DMS53 treated with DMSO at 0.1 percent for 48 hours (cell line): ENCODE measurements at regions not wholly inside any gene's neighbourhood (a gene's known extent, or its start where the extent isn't known, plus 50 kb on each side); places are given as distances from the start of the nearest gene placed in this dataset.
"Not testable (repeated sequence)": the region's sequence is repeated elsewhere in the genome, so short reads cannot be mapped to it uniquely, and the experiment has no call there.

Experiments
- DNase-seq: peaks from one replicate; lab custom pipeline; 2025; ENCODE audit not compliant: unreplicated experiment; lab: John Stamatoyannopoulos, UW

- DNase-seq, result no peak
These were observed 126.3 kb upstream of the FBXO33 start for GRCh38 chr14:39558525-39558924.

- DNase-seq, result no peak
These were observed 123.5 kb upstream of the FBXO33 start for GRCh38 chr14:39555749-39556148.

- no peak for DNase-seq
These were observed 122.3 kb upstream of the FBXO33 start for GRCh38 chr14:39554576-39554975.

DNA sequence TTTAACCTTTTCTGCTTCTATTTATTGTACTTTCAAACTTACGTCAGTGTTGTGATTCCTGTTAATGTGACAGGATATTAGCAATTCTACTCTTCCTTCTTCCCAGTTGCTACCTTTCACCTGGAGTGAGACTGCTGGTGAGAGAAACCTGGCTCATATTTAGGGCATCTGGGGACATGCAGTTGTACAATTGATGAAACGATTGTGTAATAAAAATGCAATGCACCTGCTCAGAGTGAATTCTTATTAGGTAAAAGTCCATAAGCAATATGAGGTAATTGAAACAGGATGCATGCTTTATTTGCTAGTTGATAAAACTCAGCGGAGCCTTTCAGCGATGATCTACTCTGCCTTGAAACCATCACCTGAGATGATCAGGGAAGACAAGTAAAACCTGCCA lies 116.1 kb upstream of the FBXO33 start:
- DNase-seq, result no peak

DNA sequence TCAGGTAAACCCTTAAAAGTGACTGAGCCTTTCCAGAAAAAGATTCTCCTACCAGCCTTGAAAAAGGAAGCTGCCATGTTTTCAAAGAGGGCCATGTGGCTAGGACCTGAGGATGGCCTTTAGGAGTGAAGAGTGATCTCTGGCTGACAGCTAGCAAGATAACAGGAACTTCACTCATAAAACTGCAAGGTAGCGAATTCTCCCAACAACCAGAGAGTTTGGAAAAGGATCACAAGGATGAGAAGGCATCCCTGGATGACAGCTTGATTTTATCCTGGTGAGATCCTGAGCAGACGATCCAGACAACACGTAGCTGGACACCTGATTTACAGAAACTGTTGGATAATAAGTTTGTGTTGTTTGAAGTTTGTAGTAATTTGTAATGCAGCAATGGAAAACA lies 115.6 kb upstream of the FBXO33 start:
- DNase-seq, result no peak

- DNase-seq, result no peak
These were observed 73.6 kb upstream of the FBXO33 start for GRCh38 chr14:39505812-39506211.

- no peak for DNase-seq
These were observed 68.0 kb upstream of the FBXO33 start for GRCh38 chr14:39500253-39500652.

DNA sequence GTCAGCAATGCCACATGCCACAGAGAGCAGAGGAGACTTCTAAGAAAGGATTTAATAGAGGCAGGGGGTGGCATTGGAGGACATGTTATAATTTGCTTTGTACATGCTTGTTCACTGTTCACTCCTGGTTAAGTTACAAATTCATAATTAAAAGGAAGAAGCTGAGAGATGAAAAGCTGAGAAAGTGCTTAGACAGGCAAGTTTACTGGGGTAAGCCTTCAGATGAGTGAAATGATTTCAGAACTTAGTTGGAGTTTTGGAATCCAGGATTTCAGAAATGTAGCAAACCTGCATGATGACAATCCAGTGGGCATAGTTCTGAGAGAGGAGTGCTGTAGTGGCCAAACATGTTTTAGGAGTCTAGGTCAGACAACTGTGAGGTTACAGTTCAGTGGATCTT lies 67.3 kb upstream of the FBXO33 start:
- DNase-seq, result no peak

DNA sequence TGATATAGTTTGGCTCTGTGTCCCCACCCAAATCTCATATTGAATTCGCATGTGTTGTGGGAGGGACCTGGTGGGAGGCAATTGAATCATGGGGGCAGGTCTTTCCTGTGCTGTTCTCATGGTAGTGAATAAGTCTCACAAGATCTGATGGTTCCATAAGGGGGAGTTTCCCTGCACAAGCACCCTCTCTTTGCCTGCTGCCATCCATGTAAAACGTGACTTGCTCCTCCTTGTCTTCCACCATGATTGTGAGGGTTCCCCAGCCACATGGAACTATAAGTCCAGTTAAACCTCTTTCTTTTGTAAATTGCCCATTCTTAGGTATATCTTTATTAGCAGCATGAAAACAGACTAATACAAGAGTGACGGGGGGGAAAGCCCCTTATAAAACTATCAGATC lies 65.4 kb upstream of the FBXO33 start:
- DNase-seq, result not testable (repeated sequence)

- DNase-seq, result no peak
These were observed 60.0 kb upstream of the FBXO33 start for GRCh38 chr14:39492267-39492666.

- DNase-seq, result peak; percentile 16
These were observed 58.9 kb upstream of the FBXO33 start for GRCh38 chr14:39491134-39491571.

DNA sequence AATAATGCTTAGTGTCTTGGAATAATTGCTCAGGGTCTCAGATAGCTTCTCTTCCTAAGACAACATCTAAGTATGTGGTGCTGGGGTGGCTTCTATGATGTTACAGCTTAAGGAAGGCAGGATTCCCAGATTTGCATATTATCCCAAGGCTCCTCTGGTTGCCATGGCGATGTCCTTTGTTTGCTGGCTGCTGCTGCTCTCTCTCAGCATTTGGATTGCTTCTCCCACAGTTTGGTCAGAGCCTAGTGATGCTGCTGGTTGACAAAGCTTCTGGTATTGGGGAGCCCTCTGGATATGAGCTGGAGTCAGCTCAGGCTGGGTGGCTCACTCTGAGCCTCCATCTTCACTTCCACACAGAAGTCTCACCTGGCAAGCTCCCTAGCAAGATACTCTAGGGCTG lies 56.4 kb upstream of the FBXO33 start:
- no peak for DNase-seq

GRCh38 chr14:39483682-39484081 lies 51.4 kb upstream of the FBXO33 start:
- DNase-seq, result no peak
